H9 (cell line): ENCODE measurements at regions not wholly inside any gene's neighbourhood (a gene's known extent, or its start where the extent isn't known, plus 50 kb on each side); places are given as distances from the start of the nearest gene placed in this dataset.

Experiments used
- DNase-seq: peaks from one replicate; pipeline ENCODE4 v3.0.0-alpha.2; 2017
- H2AFZ ChIP-seq: one replicate; pipeline ENCODE4 v1.6.1; 2013; ENCODE audit warnings: mild to moderate bottlenecking, low read length, control low read depth, moderate library complexity
- H2AK5ac ChIP-seq: 2 replicates; pipeline ENCODE4 v1.6.1; 2013; ENCODE audit warnings: low read length, control low read depth, mixed read lengths; ENCODE audit not compliant: insufficient read length
- H2BK120ac ChIP-seq: one replicate; pipeline ENCODE4 v1.6.1; 2013; ENCODE audit warnings: low read depth, mild to moderate bottlenecking, low read length, control low read depth, inconsistent platforms; ENCODE audit not compliant: poor library complexity, severe bottlenecking
- H2BK12ac ChIP-seq: 2 replicates; pipeline ENCODE4 v1.6.1; 2013; ENCODE audit warnings: low read length, control low read depth, mixed read lengths, low read depth; ENCODE audit not compliant: insufficient read length
- H2BK15ac ChIP-seq: 2 replicates; pipeline ENCODE4 v1.6.1; 2013; ENCODE audit warnings: low read depth, low read length, control low read depth
- H2BK20ac ChIP-seq: one replicate; pipeline ENCODE4 v1.6.1; 2013; ENCODE audit warnings: low read depth, mild to moderate bottlenecking, low read length, control low read depth, inconsistent platforms; ENCODE audit not compliant: poor library complexity, severe bottlenecking
- H2BK5ac ChIP-seq: 2 replicates; pipeline ENCODE4 v1.6.1; 2013; ENCODE audit warnings: low read length, control low read depth, mixed read lengths; ENCODE audit not compliant: insufficient read length
- H3K14ac ChIP-seq: 2 replicates; pipeline ENCODE4 v1.6.1; 2013; ENCODE audit warnings: low read length, control low read depth; ENCODE audit not compliant: insufficient read depth
- H3K18ac ChIP-seq: 2 replicates; pipeline ENCODE4 v1.6.1; 2013; ENCODE audit warnings: low read depth, mild to moderate bottlenecking, mixed read lengths, low read length, control low read depth; ENCODE audit not compliant: insufficient read length
- H3K23ac ChIP-seq: 2 replicates; pipeline ENCODE4 v1.6.1; 2013; ENCODE audit warnings: low read length, control low read depth, mixed read lengths, low read depth; ENCODE audit not compliant: insufficient read length
- H3K23me2 ChIP-seq: 2 replicates; pipeline ENCODE4 v1.6.1; 2013; ENCODE audit warnings: low read depth, mild to moderate bottlenecking, mixed read lengths, low read length, control low read depth; ENCODE audit not compliant: insufficient read length, poor library complexity, severe bottlenecking
- H3K27ac ChIP-seq: 2 replicates; pipeline ENCODE4 v1.5.1; 2013; ENCODE audit warnings: low read length, control low read depth, mixed read lengths, low read depth; ENCODE audit not compliant: insufficient read length
- H3K27me3 ChIP-seq: 2 replicates; pipeline ENCODE4 v1.6.1; 2013; ENCODE audit warnings: low read length, control low read depth, inconsistent platforms; ENCODE audit not compliant: insufficient read depth
- H3K4ac ChIP-seq: 2 replicates; pipeline ENCODE4 v1.6.1; 2013; ENCODE audit warnings: low read depth, mild to moderate bottlenecking, control low read depth, inconsistent platforms, low read length, moderate library complexity
- H3K4me1 ChIP-seq: 2 replicates; pipeline ENCODE4 v1.6.1; 2013; ENCODE audit warnings: low read length, control low read depth, inconsistent platforms; ENCODE audit not compliant: insufficient read depth
- H3K4me2 ChIP-seq: 2 replicates; pipeline ENCODE4 v1.6.1; 2013; ENCODE audit warnings: low read length, control low read depth, mixed read lengths; ENCODE audit not compliant: insufficient read length, insufficient read depth
- H3K56ac ChIP-seq: 2 replicates; pipeline ENCODE4 v1.6.1; 2013; ENCODE audit warnings: low read depth, mild to moderate bottlenecking, mixed read lengths, low read length, control low read depth; ENCODE audit not compliant: insufficient read length
- H3K79me1 ChIP-seq: 2 replicates; pipeline ENCODE4 v1.6.1; 2013; ENCODE audit warnings: low read depth, mild to moderate bottlenecking, moderate library complexity, low read length, control low read depth, inconsistent platforms; ENCODE audit not compliant: insufficient read depth, poor library complexity, severe bottlenecking
- H3K79me2 ChIP-seq: 2 replicates; pipeline ENCODE4 v1.6.1; 2013; ENCODE audit warnings: low read length, control low read depth, inconsistent platforms; ENCODE audit not compliant: insufficient read depth
- H3K9ac ChIP-seq: 2 replicates; pipeline ENCODE4 v1.6.1; 2013; ENCODE audit warnings: low read length, control low read depth, mixed read lengths; ENCODE audit not compliant: insufficient read length; ENCODE audit errors: extremely low read depth
- H3K9me3 ChIP-seq: one replicate; pipeline ENCODE4 v1.6.1; 2013; ENCODE audit warnings: low read depth, low read length, inconsistent platforms; ENCODE audit not compliant: control insufficient read depth
- H3T11ph ChIP-seq: one replicate; pipeline ENCODE4 v1.6.1; 2013; ENCODE audit warnings: mild to moderate bottlenecking, low read length, control low read depth, inconsistent platforms
- H4K20me1 ChIP-seq: one replicate; pipeline ENCODE4 v1.6.1; 2013; ENCODE audit not compliant: control insufficient read depth, insufficient read length, insufficient read depth
- H4K5ac ChIP-seq: 2 replicates; pipeline ENCODE4 v1.6.1; 2013; ENCODE audit warnings: low read depth, mild to moderate bottlenecking, mixed read lengths, low read length, control low read depth; ENCODE audit not compliant: insufficient read length
- H4K8ac ChIP-seq: replicated peaks from 2 replicates; pipeline ENCODE4 v1.6.1; 2013; ENCODE audit warnings: low read length, control low read depth, mixed read lengths, low read depth; ENCODE audit not compliant: insufficient read length
- H4K91ac ChIP-seq: 2 replicates; pipeline ENCODE4 v1.6.1; 2013; ENCODE audit warnings: low read depth, mild to moderate bottlenecking, moderate library complexity, mixed read lengths, low read length, control low read depth; ENCODE audit not compliant: insufficient read length
- H3K27ac Mint-ChIP-seq, 3 experiments: 2 replicates in 2 of 3; 3 replicates in 1 of 3; pipeline ENCODE4 v1.8.0; 2020 to 2021; ENCODE audit warnings: mixed read lengths in 3 of 3, mild to moderate bottlenecking in 1 of 3, moderate library complexity in 1 of 3
- H3K27me3 Mint-ChIP-seq: 2 replicates; pipeline ENCODE4 v1.8.0; 2021; ENCODE audit warnings: low read depth, mild to moderate bottlenecking, moderate library complexity, mixed read lengths
- H3K36me3 Mint-ChIP-seq, 3 experiments: 2 replicates in 2 of 3; 3 replicates in 1 of 3; pipeline ENCODE4 v1.8.0; 2020 to 2021; ENCODE audit warnings: low read depth in 3 of 3, mixed read lengths in 3 of 3; ENCODE audit not compliant: insufficient read depth in 1 of 3
- H3K4me1 Mint-ChIP-seq, 2 experiments: 2 replicates each; pipeline ENCODE4 v1.8.0; 2020; ENCODE audit warnings: mixed read lengths in 2 of 2
- H3K4me3 Mint-ChIP-seq, 2 experiments: 2 replicates in 1 of 2; 3 replicates in 1 of 2; pipeline ENCODE4 v1.8.0; 2020 to 2021; ENCODE audit warnings: mild to moderate bottlenecking in 2 of 2, mixed read lengths in 2 of 2, moderate library complexity in 1 of 2
- H3K9me3 Mint-ChIP-seq, 2 experiments: 2 replicates in 1 of 2; 3 replicates in 1 of 2; pipeline ENCODE4 v1.8.0; 2020; ENCODE audit warnings: mild to moderate bottlenecking in 2 of 2, mixed read lengths in 2 of 2, moderate library complexity in 1 of 2
- CTCF ChIP-seq: fragments of 200-600 bp; sonication (generic); conservative IDR thresholded peaks from 3 replicates; pipeline ENCODE4 v1.8.0; 2021; ENCODE audit warnings: antibody characterized with exemption, mild to moderate bottlenecking
- WGBS: extraction: QIAGEN DNeasy Blood & Tissue Kit; methylation state at CpG from one replicate; pipeline ENCODE4 v1.1.7; 2013; ENCODE audit warnings: missing lambda C conversion rate, low lambda C conversion rate, mixed read lengths; ENCODE audit not compliant: insufficient read length; ENCODE audit errors: extremely low coverage; 5-methylcytosine and 5-hydroxymethylcytosine counted together

- no peak overlapping the region for H3K14ac ChIP-seq
- H2AK5ac ChIP-seq, result no peak overlapping the region
- peak; percentile 80 for TF ChIP-seq CTCF
Observed at GRCh38 chr1:189429610-189430009, 1048.1 kb downstream of the BRINP3 start.

More at GRCh38 chr1:189429610-189430009, 1048.1 kb downstream of the BRINP3 start:
- no peak overlapping the region for H3K4me2 ChIP-seq
- no peak overlapping the region for H3K27ac ChIP-seq
- Mint-ChIP-seq H3K36me3 (peaks cover 0 to 5% (median 0%) of the 10 kb centered on the region in 3 experiments; a peak in 1 of 7 replicates), H3K9me3 (no peaks in the 10 kb centered on the region), H3K27me3 (no peaks in the 10 kb centered on the region), H3K27ac (no peak overlapping the region), H3K4me1 (no peaks in the 10 kb centered on the region), H3K4me3 (no peak overlapping the region)
- no peak overlapping the region for H3K23ac ChIP-seq
- H3K79me2 ChIP-seq, result no peaks in the 10 kb centered on the region
- H2BK5ac ChIP-seq, result no peak overlapping the region
- no peak overlapping the region for H2AFZ ChIP-seq
- no peaks in the 10 kb centered on the region for H3K79me1 ChIP-seq
- no peak overlapping the region for H4K8ac ChIP-seq
- no peaks in the 10 kb centered on the region for H3K23me2 ChIP-seq
- H2BK120ac ChIP-seq, result no peak overlapping the region
- H2BK15ac ChIP-seq, result no peak overlapping the region
- peak; percentile 38 for DNase-seq
- no peak overlapping the region for H3T11ph ChIP-seq
- no peak overlapping the region for H3K18ac ChIP-seq
- no CpG with 5 or more reads among the region's 4 CpGs for whole genome bisulfite sequencing
- no peak overlapping the region for H3K4ac ChIP-seq
- H3K9ac ChIP-seq, result no peak overlapping the region
- no peaks in the 10 kb centered on the region for H4K20me1 ChIP-seq
- no peak overlapping the region for H2BK12ac ChIP-seq
- H3K27me3 ChIP-seq, result no peaks in the 10 kb centered on the region
- H4K91ac ChIP-seq, result no peak overlapping the region
- H3K9me3 ChIP-seq, result no peaks in the 10 kb centered on the region
- no peak overlapping the region for H3K56ac ChIP-seq
- no peak overlapping the region for H2BK20ac ChIP-seq
- no peaks in the 10 kb centered on the region for H3K4me1 ChIP-seq
- H4K5ac ChIP-seq, result no peak overlapping the region
